PC-9 (cell line): ENCODE measurements at regions not wholly inside any gene's neighbourhood (a gene's known extent, or its start where the extent isn't known, plus 50 kb on each side); places are given as distances from the start of the nearest gene placed in this dataset.

Experiments
- BruUV-seq: library from RNA; stranded (reverse); fragments of 400-500 nt; replicated peaks from 2 replicates; lab custom pipeline; 2021; lab: Mats Ljungman, UMichigan
- CTCF ChIA-PET: fragments of 300-600 bp; sonication (Branson Sonifier 250); formaldehyde crosslinking; loops from one replicate; lab custom pipeline; 2022; ENCODE audit warnings: antibody characterized with exemption; lab: Charles Lee
- POLR2A ChIA-PET: fragments of 300-600 bp; sonication (Branson Sonifier 250); formaldehyde crosslinking; loops from one replicate; lab custom pipeline; 2022; ENCODE audit warnings: antibody characterized with exemption; ENCODE audit not compliant: unreplicated experiment; lab: Charles Lee
- DNase-seq, 2 experiments: peaks; one replicate each; pipeline versions ENCODE4 v3.0.0 to v3.0.0-alpha.2; 2015 to 2022; ENCODE audit warnings: mixed read lengths in 1 of 2
- H2AFZ ChIP-seq: fragments of 200-600 bp; sonication (generic); 2 replicates; pipeline ENCODE4 v1.8.1; 2017; ENCODE audit warnings: antibody characterized with exemption
- H3F3A ChIP-seq: fragments of 200-600 bp; sonication (generic); 2 replicates; pipeline ENCODE4 v1.8.1; 2017; ENCODE audit warnings: antibody characterized with exemption, mild to moderate bottlenecking, low read depth; ENCODE audit not compliant: insufficient read depth
- H3K27ac ChIP-seq: fragments of 200-600 bp; sonication (generic); 2 replicates; pipeline ENCODE4 v1.6.1; 2016; ENCODE audit warnings: mixed run types
- H3K27me3 ChIP-seq: fragments of 200-600 bp; sonication (generic); 2 replicates; pipeline ENCODE4 v1.6.1; 2016; ENCODE audit warnings: low read depth, mixed run types; ENCODE audit not compliant: insufficient read depth
- H3K36me3 ChIP-seq: fragments of 200-600 bp; sonication (generic); 2 replicates; pipeline ENCODE4 v1.6.1; 2016; ENCODE audit warnings: low read depth, mixed run types
- H3K4me1 ChIP-seq: fragments of 200-600 bp; sonication (generic); replicated peaks from 2 replicates; pipeline ENCODE4 v1.6.1; 2016; ENCODE audit warnings: mixed run types; ENCODE audit not compliant: insufficient read depth
- H3K4me2 ChIP-seq: fragments of 200-600 bp; sonication (generic); 2 replicates; pipeline ENCODE4 v1.6.1; 2017; ENCODE audit warnings: mixed run types
- H3K4me3 ChIP-seq: fragments of 200-600 bp; sonication (generic); 2 replicates; pipeline ENCODE4 v1.6.1; 2016; ENCODE audit warnings: mixed run types
- H3K79me2 ChIP-seq: fragments of 200-600 bp; sonication (generic); 2 replicates; pipeline ENCODE4 v1.6.1; 2017; ENCODE audit warnings: low read depth, mixed run types
- H3K9me2 ChIP-seq: fragments of 200-600 bp; sonication (generic); 2 replicates; pipeline ENCODE4 v1.8.1; 2017; ENCODE audit warnings: mild to moderate bottlenecking; ENCODE audit not compliant: insufficient read depth
- H3K9me3 ChIP-seq: fragments of 200-600 bp; sonication (generic); 2 replicates; pipeline ENCODE4 v1.8.1; 2016; ENCODE audit warnings: low read depth; ENCODE audit not compliant: insufficient read depth
- H4K20me1 ChIP-seq: fragments of 200-600 bp; sonication (generic); 2 replicates; pipeline ENCODE4 v1.8.1; 2017; ENCODE audit not compliant: insufficient read depth
- CTCF ChIP-seq: fragments of 200-600 bp; sonication (generic); conservative IDR thresholded peaks from 2 replicates; pipeline ENCODE4 v1.6.1; 2017; ENCODE audit warnings: mixed run types, antibody characterized with exemption, mild to moderate bottlenecking, moderate library complexity
- EZH2 ChIP-seq: fragments of 200-600 bp; sonication (generic); IDR thresholded peaks from 2 replicates; pipeline ENCODE4 v1.8.0; 2017; ENCODE audit warnings: antibody characterized with exemption, low read depth
- intact Hi-C: fragments of 100-400 bp; cut with micrococcal nuclease; formaldehyde crosslinking; loops from one replicate; pipeline ENCODE4 v1.10.0; 2022; ENCODE audit not compliant: unreplicated experiment

- POLR2A ChIA-PET = interaction anchor here (0.7 kb wide), 1 partner anchor 1238 kb away, joined by 4 read pairs; no protein-coding TSS in a partner anchor
- H3K27ac ChIP-seq = no peak overlapping the region
Measured at GRCh38 chr2:139077099-139077737, 297.0 kb upstream of the NXPH2 start.

GRCh38 chr2:139067874-139068273 lies 287.7 kb upstream of the NXPH2 start:
- POLR2A ChIA-PET = no interaction called here

More at GRCh38 chr2:139077099-139077737, 297.0 kb upstream of the NXPH2 start:
- TF ChIP-seq CTCF = no peak
- no peak for TF ChIP-seq EZH2
- no peaks in the 10 kb centered on the region for H3K79me2 ChIP-seq
- DNase-seq = no peak
- no peak overlapping the region for H2AFZ ChIP-seq
- CTCF ChIA-PET = no interaction called here
- no peak overlapping the region for H3K4me2 ChIP-seq
- intact Hi-C loops = no loop called here
- H3K4me3 ChIP-seq = no peak overlapping the region
- H3K4me1 ChIP-seq = no peaks in the 10 kb centered on the region
- H3K9me2 ChIP-seq = no peaks in the 10 kb centered on the region
- no peaks in the 10 kb centered on the region; the same call in 1 of the 2 replicates for H4K20me1 ChIP-seq
- no peaks in the 10 kb centered on the region for H3F3A ChIP-seq
- no peaks in the 10 kb centered on the region for H3K27me3 ChIP-seq
- H3K9me3 ChIP-seq = no peaks in the 10 kb centered on the region
- no peaks in the 10 kb centered on the region for H3K36me3 ChIP-seq
- no TSS peak for BruUV-seq

GRCh38 chr2:139067072-139067471 lies 286.9 kb upstream of the NXPH2 start:
- intact Hi-C loops = no loop called here
- H3K4me1 ChIP-seq = no peaks in the 10 kb centered on the region
- no peaks in the 10 kb centered on the region for H3K36me3 ChIP-seq
- no peaks in the 10 kb centered on the region for H3K9me2 ChIP-seq
- ChIA-PET CTCF (no interaction called here), POLR2A (no interaction called here)
- no peak overlapping the region for H3K27ac ChIP-seq
- DNase-seq = no peak
- no peaks in the 10 kb centered on the region for H3K79me2 ChIP-seq
- H3K27me3 ChIP-seq = no peaks in the 10 kb centered on the region
- H3F3A ChIP-seq = no peaks in the 10 kb centered on the region
- H2AFZ ChIP-seq = no peak overlapping the region
- no peak overlapping the region for H3K4me2 ChIP-seq
- no peak overlapping the region for H3K4me3 ChIP-seq
- no TSS peak for BruUV-seq
- H3K9me3 ChIP-seq = no peaks in the 10 kb centered on the region
- no peaks in the 10 kb centered on the region for H4K20me1 ChIP-seq
- TF ChIP-seq CTCF = no peak
- TF ChIP-seq EZH2 = no peak

More at GRCh38 chr2:139067874-139068273, 287.7 kb upstream of the NXPH2 start:
- H3K4me3 ChIP-seq = no peak overlapping the region
- CTCF ChIA-PET = no interaction called here
- H4K20me1 ChIP-seq = no peaks in the 10 kb centered on the region
- no peaks in the 10 kb centered on the region for H3K36me3 ChIP-seq
- H3F3A ChIP-seq = no peaks in the 10 kb centered on the region
- no TSS peak for BruUV-seq
- H3K4me2 ChIP-seq = no peak overlapping the region
- intact Hi-C loops = no loop called here
- no peak overlapping the region for H3K27ac ChIP-seq
- no peak for TF ChIP-seq EZH2
- no peak for TF ChIP-seq CTCF
- H3K79me2 ChIP-seq = no peaks in the 10 kb centered on the region
- no peak for DNase-seq
- no peaks in the 10 kb centered on the region for H3K9me2 ChIP-seq
- no peaks in the 10 kb centered on the region for H3K4me1 ChIP-seq
- H3K27me3 ChIP-seq = no peaks in the 10 kb centered on the region
- no peaks in the 10 kb centered on the region for H3K9me3 ChIP-seq
- H2AFZ ChIP-seq = no peak overlapping the region
